GM04503 (cell line): ENCODE measurements at regions not wholly inside any gene's neighbourhood (a gene's known extent, or its start where the extent isn't known, plus 50 kb on each side); places are given as distances from the start of the nearest gene placed in this dataset.

Source experiments
- DNase-seq: peaks from one replicate; pipeline ENCODE4 v3.0.0-alpha.2; 2012; ENCODE audit warnings: low read depth

DNA sequence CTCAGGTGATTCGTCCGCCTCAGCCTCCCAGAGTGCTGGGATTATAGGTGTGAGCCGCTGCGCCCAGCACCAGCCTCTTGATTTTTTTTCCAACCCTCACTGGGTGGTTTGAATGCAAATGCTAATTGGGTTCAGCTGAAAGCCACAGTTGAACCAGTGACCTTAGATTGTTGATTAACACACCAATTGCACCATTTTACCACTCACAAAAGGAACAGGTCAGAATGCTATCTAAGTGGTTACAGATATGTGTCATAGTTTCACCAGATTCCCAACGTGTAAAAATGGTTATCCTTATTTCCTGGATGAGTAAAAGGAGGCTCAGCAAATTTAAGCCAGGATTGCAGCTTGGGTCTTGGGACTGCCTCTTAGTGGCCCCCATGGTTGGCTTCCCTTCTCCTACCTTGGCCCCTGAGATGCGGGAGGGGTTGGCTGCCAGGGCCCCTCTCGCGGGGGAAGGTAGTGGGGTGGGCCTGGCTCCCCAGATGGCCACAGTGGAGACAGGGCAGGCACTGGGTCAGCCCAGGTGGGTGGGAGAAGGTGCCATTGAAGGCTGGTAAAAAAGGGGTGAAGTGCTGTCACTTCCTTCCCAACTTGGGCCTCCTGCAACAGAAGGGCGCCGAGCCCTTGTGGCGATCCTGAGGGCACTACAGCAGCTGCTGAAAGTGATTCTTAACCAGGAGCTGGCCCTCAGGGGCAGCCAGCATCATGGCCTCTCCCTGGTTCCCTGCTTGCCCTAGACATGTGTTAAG lies 164.9 kb upstream of the HAAO start:
- DNase-seq = no peak

DNA sequence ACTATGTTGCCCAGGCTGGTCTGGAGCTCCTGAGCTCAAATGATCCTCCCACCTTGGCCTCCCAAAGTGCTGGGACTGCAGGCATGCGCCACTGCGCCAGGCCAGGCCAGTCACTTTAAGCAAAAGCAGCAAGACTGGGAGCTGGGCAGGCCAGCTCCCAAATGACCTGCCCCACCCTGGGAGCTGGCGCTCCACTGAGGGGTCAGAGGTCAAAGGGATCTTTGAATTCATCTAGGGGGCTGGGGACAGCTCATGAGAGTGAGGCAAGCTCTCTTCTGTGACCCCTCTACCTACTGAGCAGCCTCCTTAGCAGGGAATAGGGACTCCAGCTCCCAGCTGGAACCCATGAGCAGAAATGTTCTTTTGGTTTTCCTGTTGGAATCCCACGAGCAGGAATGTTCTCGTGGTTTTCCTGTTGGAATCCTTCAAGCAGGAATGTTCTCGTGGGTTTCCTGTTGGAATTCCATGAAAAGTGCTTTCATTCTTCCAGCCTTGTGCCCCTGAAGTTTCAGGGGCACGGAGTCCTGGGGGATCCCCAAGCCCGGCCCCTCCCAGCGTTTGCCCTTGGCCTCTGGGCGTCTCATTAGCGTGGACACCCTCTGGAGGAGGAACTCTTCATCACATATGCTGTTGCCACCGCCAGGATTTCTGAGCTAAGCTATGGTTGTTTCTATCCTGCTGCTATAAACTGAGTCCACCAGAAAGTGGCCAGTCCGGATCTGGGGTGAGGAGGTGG lies 162.0 kb upstream of the HAAO start:
- DNase-seq = no peak

GRCh38 chr2:42953216-42953615 lies 160.8 kb upstream of the HAAO start:
- no peak for DNase-seq

- no peak for DNase-seq
Measured at GRCh38 chr2:42951263-42951938, 159.0 kb upstream of the HAAO start.

DNA sequence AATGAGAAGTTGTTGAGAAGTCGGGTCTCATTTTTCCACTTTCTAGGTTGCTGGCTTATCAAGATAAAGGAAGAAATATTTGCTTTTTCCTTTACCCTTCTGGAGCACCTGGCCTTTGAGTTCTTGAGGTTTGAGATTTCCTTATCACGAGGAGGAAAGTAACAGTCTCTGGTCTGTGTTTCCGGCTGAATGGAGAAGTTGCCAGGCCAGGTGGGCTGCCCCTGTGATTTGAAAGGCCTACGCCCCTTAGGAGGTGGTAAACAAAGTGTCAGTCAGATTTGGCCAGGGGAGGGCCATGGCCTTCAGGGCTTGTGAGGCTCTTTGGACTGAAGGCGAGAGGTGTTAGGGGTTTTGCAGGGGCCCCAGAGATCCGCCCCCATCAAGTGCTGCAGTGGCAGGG lies 156.7 kb upstream of the HAAO start:
- DNase-seq = no peak

GRCh38 chr2:42947809-42948600 lies 155.6 kb upstream of the HAAO start:
- DNase-seq = no peak

- DNase-seq = no peak
Measured at GRCh38 chr2:42944779-42945415, 152.5 kb upstream of the HAAO start.

DNA sequence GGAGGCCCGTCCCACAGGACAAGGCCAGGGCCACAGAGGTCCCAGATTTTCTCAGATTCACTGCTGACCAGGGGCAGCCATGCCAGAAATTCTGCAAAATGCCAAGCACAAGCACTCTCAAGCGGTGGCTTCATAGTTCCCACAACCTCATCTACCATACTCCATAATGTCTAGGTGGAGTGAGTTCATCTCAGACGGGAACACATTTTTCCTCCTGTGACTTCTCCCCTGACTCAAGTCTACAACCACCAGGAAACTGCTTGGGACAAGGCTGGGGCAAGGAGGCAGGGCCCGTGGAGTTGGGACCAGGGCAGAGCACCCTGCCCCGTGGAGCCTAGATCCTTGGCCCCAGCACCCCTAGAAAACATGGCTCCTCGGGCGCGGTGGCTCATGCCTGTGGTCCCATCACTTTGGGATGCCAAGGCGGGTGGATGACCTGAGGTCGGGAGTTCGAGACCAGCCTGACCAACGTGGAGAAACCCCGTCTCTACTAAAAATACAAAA lies 150.7 kb upstream of the HAAO start:
- DNase-seq = no peak

DNA sequence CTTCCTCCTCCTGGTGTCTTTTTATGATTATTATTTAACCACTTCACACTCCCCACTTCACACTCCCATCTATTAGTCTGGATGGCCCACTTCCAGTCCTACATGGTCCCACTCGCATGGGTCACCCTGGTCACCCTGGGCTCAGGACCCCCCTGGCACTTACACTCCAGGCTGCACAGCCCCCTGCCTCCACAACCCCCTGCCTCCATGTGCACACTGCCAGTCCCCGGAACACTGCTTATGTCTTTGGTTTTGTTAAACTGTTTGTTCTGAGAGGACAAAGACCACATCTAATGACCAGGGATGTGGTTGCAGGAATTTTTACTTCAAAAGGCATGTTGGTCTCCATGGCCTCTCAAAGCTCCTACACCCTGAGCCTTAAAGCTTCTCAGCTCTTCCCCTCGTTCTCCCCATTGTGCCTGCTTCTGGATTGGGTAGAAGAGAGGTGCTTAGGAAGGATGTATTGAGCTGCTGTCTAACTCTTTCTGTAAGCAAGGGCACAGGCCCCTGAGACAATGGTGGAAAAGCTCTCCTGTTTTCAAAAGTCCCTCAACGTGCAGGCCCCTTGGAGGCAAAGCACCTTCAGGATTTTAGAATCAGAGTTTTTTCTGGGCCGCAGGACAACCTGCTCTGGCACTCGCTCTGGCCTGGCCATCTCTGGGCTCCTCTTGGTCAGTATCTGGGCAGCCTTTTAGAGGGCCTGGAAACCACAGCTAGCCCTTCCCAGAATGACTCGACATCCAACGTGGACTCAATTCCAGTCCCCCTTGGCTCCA lies 150.0 kb upstream of the HAAO start:
- DNase-seq = no peak

DNA sequence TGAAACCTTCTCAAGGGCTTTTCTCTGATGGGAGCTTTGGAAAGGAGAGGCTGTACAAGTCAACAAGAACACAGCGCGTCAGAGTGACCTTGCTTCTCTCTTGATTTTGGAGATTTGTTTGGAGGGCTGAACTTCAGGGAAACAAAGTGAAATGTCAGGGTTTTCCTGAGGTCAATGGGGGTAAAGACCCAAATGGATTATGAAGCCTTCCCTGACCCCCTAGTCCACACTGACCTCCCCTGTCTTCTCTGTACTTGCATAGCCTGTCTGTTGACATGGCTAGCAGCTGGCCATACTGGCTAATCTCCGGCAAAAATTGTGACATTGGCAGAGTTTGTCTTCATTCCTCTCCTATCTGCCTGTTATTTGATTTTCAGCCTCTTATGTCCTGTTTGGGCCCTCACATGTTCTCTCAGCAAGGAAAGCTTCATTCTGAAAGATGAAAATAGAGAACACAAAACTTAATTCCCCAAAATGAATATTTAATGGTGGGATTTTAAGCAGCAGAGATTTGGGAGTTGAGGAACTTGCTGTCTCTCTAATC lies 149.3 kb upstream of the HAAO start:
- no peak for DNase-seq

DNA sequence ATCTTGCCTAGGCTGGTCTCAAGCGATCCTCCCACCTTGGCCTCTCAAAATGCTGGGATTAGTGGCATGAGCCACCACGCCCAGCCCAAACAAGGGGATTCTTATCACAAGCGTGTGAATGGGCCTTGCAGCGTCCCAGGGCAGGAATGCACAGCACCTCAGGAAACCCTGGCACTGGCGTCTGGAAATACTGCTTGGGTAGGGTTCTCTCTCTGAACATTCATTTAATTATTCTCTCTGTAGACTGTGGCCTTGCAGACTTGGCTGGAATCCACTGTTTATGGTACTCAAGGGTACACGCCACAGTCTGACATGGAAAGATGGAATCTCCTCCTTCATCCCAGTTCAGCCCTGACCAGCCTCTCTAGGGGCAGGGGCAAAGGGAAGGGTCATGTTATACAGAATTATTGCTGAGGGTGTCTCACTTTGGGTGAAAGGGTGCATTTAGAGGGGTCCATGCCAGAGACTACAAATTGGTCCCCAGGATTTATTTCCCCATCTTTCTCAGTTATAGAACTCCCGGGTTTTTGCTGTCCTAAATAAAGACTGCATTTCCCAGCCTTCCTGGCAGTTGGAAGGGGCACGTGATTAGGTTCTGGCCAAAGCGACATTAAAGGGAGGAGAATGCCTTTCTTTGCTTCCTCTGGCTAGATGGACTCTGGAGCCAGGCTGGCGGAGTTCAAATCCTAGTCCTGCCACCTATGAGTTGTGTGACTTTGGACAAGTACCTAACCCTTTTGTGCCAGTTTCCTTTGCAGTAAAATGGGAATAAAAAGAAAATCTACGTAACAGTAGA lies 147.2 kb upstream of the HAAO start:
- no peak for DNase-seq

DNA sequence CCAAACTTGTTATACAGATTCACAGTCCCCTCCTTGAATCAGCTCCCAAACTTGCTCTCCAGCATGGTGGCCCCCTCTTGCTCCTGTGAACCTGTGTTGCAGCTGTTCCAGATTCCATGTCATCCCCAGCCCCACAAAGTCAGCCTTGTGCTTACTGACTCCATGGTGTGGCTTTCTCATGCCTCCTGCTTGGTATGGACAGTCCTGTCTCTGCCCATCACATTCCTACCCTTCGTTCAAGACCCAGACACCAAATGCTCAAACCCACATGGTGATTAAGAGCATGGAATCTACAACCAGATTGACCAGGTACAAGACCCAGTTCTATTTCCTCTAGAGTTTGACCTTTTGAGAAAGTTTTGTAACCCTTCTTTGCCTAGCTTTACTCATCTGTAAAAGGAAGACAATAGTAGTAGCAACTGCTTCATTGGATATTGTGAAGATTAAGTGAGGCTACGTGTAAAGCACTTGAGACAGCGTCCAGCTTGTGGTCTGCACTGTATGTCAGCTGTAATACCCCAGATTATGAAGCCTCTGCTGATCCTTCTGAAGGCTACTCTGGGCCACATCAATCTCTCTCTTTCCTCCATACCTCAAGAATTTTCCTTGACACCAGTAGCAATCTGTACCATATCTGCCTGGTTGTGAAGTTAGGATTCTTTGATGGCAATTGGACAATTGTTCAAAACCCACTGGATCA lies 146.4 kb upstream of the HAAO start:
- DNase-seq = no peak

DNA sequence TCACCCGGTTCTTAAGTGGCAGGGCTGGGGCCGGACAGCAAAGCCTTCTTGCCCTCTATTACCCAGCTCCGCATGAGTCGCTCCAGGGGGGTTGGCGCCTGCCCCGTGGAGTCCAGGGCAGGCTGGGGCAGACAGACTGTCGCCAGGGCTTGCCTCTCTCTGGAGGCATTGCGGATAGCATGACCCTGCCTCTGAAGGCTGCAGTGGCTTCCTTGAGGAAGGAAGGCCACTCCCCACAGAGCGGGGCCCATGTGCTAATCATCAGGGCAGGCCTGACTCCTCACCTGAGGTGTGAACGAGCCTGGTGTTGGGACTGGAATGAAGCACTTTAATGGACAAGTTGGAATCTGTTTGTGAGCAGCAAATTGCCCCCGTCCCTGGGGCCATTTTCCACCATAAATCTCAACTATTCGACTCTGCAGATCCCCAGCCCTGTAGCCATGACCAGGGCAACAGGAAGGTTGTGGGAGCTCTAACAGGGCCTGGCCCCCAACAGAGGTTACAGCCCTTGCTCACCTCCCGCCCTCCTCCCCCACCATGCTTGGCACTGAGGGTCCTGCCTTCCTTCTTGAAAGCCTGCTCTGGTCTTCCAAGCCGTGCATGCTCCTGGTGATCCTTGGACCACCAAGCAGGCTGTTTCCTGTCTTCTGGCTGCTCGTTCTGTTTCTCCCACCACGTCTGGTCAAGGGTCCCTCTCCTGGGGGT lies 144.9 kb upstream of the HAAO start:
- DNase-seq = no peak

DNA sequence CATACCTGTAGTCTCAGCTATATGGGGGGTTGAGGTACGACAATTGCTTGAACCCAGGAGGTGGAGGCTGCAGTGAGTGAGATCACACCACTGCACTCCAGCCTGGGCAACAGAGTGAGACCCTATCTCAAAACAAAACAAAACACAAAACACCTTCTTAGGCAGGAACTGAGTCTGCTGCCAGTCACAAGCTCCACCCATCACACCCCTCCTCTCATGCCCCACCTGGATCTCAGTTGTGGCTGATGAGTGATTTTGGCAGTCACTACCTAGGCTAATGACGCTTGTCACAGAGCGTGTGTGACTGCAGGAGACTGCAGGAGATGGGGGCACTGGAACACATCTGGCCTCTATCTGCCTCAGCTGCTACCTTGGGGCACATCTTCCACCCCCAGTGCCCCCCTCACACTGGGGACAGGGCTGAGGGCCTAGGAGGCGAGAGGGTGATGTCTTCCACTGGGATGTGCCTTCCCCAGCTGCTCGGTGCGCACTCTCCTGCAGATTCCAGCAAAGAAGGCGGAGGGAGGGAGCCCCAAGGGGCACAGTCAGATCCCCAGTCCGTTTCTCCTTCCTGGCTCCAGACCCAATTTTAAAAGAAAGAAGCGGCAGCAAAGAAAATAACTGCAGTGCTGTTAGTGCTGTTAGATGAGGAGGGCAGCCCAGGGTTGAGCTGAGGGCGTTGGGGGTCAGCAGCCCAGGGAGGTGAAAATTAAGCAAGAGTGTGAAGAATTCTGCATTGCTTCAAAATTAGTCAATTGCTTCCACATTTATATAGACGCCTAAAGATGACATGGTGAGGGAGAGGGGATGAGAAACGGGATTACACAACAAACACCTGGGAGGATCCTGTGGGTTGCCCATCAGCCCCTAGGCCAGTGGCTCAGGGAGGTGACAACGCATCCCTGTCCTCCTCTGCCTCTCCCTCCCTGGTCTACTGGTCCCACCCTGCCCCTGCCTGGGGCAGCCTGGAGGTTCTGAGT lies 143.6 kb upstream of the HAAO start:
- DNase-seq = no peak

GRCh38 chr2:42934580-42935186 lies 142.3 kb upstream of the HAAO start:
- DNase-seq = no peak

DNA sequence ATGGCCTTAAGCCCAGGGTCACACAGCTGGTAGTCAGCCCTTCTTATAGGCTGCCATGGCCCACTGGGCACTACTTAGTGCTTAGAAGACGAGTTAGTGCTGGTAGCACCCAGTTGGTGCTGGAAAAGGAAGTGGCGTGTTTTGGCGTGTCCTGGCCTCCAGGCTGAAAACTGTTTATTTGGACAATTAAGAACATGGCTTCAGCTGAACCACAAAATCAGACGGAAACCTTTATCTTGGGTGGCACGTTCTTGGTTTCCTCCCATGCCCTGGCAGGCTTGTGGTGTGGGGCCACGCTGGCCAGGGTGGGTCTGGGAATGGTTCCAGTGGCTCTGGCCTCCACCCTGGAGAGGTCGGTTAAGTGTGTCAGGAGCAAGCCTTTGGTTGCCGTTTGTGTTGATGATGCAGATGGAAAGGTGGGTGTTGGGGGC lies 141.5 kb upstream of the HAAO start:
- no peak for DNase-seq
